Neural cell (in vitro differentiated cells): ENCODE measurements at regions not wholly inside any gene's neighbourhood (a gene's known extent, or its start where the extent isn't known, plus 50 kb on each side); places are given as distances from the start of the nearest gene placed in this dataset.

Experiments used
- H2AFZ ChIP-seq: fragments of 200-600, 300-800 bp; sonication (generic), shearing (Covaris generic); 2 replicates; pipeline ENCODE4 v1.6.0; 2014; ENCODE audit warnings: low read depth, mild to moderate bottlenecking, antibody characterized with exemption, low read length, moderate library complexity
- H3F3A ChIP-seq: fragments of 200-600 bp; shearing (Covaris generic); 2 replicates; pipeline ENCODE4 v1.6.1; 2016; ENCODE audit warnings: mild to moderate bottlenecking, moderate library complexity, mixed read lengths, antibody characterized with exemption, low read length; ENCODE audit not compliant: insufficient read depth, poor library complexity, severe bottlenecking
- H3K27ac ChIP-seq: fragments of 200-600, 300-800 bp; sonication (generic), shearing (Covaris generic); 2 replicates; pipeline ENCODE4 v1.5.1; 2014; ENCODE audit warnings: mild to moderate bottlenecking, low read length, moderate library complexity
- H3K27me3 ChIP-seq: fragments of 300-800, 200-600 bp; sonication (generic), shearing (Covaris generic); 2 replicates; pipeline ENCODE4 v1.6.0; 2014; ENCODE audit warnings: mild to moderate bottlenecking, low read depth, low read length, moderate library complexity; ENCODE audit not compliant: insufficient read depth
- H3K36me3 ChIP-seq: fragments of 300-800, 200-600 bp; sonication (generic), shearing (Covaris generic); 2 replicates; pipeline ENCODE4 v1.5.1; 2014; ENCODE audit warnings: mild to moderate bottlenecking, antibody characterized with exemption, low read length, moderate library complexity; ENCODE audit not compliant: insufficient read depth
- H3K4me2 ChIP-seq: fragments of 300-800, 200-600 bp; sonication (generic), shearing (Covaris generic); 2 replicates; pipeline ENCODE4 v1.6.0; 2014; ENCODE audit warnings: mild to moderate bottlenecking, low read length
- H3K4me3 ChIP-seq: fragments of 300-800, 200-600 bp; sonication (generic), shearing (Covaris generic); 2 replicates; pipeline ENCODE4 v1.5.1; 2014; ENCODE audit warnings: mild to moderate bottlenecking, low read length, moderate library complexity
- H3K79me2 ChIP-seq: fragments of 200-600 bp; shearing (Covaris generic); replicated peaks from 2 replicates; pipeline ENCODE4 v1.6.0; 2014; ENCODE audit warnings: mild to moderate bottlenecking, low read length, moderate library complexity; ENCODE audit not compliant: insufficient read depth
- H3K9ac ChIP-seq: fragments of 300-800, 200-600 bp; sonication (generic), shearing (Covaris generic); 2 replicates; pipeline ENCODE4 v1.6.1; 2016; ENCODE audit warnings: mild to moderate bottlenecking, low read length, mixed read lengths
- H3K9me2 ChIP-seq: fragments of 200-600 bp; shearing (Covaris generic); 2 replicates; pipeline ENCODE4 v1.6.1; 2016; ENCODE audit warnings: mild to moderate bottlenecking, low read length, mixed read lengths; ENCODE audit not compliant: insufficient read depth
- H3K9me3 ChIP-seq: fragments of 200-600, 300-800 bp; sonication (generic), shearing (Covaris generic); 2 replicates; pipeline ENCODE4 v1.6.1; 2016; ENCODE audit warnings: mild to moderate bottlenecking, mixed run types, low read length, moderate library complexity, mixed read lengths
- H4K20me1 ChIP-seq: fragments of 200-600 bp; shearing (Covaris generic); 2 replicates; pipeline ENCODE4 v1.6.1; 2016; ENCODE audit warnings: mild to moderate bottlenecking, mixed run types; ENCODE audit not compliant: insufficient read depth
- CTCF ChIP-seq: fragments of 450-650 bp; IDR thresholded peaks from 2 replicates; pipeline ENCODE4 v1.5.1; 2014; ENCODE audit warnings: antibody characterized with exemption, mild to moderate bottlenecking, moderate library complexity; ENCODE audit not compliant: poor library complexity, severe bottlenecking
- EP300 ChIP-seq: fragments of 450-650 bp; conservative IDR thresholded peaks from 2 replicates; pipeline ENCODE4 v1.6.1; 2014; ENCODE audit warnings: antibody characterized with exemption, mild to moderate bottlenecking, moderate library complexity; ENCODE audit not compliant: poor library complexity, severe bottlenecking
- EZH2 ChIP-seq: fragments of 200-600, 300-800 bp; shearing (Covaris generic), sonication (generic); IDR thresholded peaks from 2 replicates; pipeline ENCODE4 v1.6.1; 2014; ENCODE audit warnings: antibody characterized with exemption, low read length, borderline replicate concordance, mild to moderate bottlenecking; ENCODE audit not compliant: insufficient read depth, poor library complexity, severe bottlenecking
- MXI1 ChIP-seq: fragments of 450-650 bp; conservative IDR thresholded peaks from 2 replicates; pipeline ENCODE4 v1.6.1; 2014; ENCODE audit warnings: antibody characterized with exemption, mild to moderate bottlenecking; ENCODE audit not compliant: poor library complexity, severe bottlenecking
- POLR2AphosphoS5 ChIP-seq: IDR thresholded peaks from 2 replicates; pipeline ENCODE4 v1.6.1; 2012
- RAD21 ChIP-seq: fragments of 450-650 bp; conservative IDR thresholded peaks from 2 replicates; pipeline ENCODE4 v1.6.1; 2014; ENCODE audit warnings: antibody characterized with exemption, mild to moderate bottlenecking, moderate library complexity
- REST ChIP-seq: IDR thresholded peaks from 2 replicates; pipeline ENCODE4 v1.6.1; 2012; ENCODE audit warnings: borderline replicate concordance
- SMC3 ChIP-seq: fragments of 450-650 bp; conservative IDR thresholded peaks from 2 replicates; pipeline ENCODE4 v1.6.1; 2014; ENCODE audit warnings: antibody characterized with exemption, mild to moderate bottlenecking, moderate library complexity; ENCODE audit not compliant: poor library complexity
- TAF1 ChIP-seq: IDR thresholded peaks from 2 replicates; pipeline ENCODE4 v1.6.1; 2012; ENCODE audit warnings: low read depth

GRCh38 chr4:65825116-65825753, 154.9 kb upstream of the EPHA5 start:
- Histone ChIP-seq H3K9ac (no peak overlapping the region), H3K27me3 (no peaks in the 10 kb centered on the region), H3K9me2 (no peaks in the 10 kb centered on the region), H3K4me3 (no peak overlapping the region), H3F3A (no peaks in the 10 kb centered on the region), H3K9me3 (no peaks in the 10 kb centered on the region), H3K27ac (no peak overlapping the region), H4K20me1 (no peaks in the 10 kb centered on the region), H3K36me3 (no peaks in the 10 kb centered on the region), H3K79me2 (no peaks in the 10 kb centered on the region), H2AFZ (no peak overlapping the region), H3K4me2 (no peak overlapping the region)
- TF ChIP-seq MXI1 = no peak
- no peak for TF ChIP-seq EZH2
- TF ChIP-seq REST = no peak
- no peak for TF ChIP-seq CTCF
- no peak for TF ChIP-seq EP300
- no peak for TF ChIP-seq TAF1
- TF ChIP-seq RAD21 = no peak
- no peak for TF ChIP-seq SMC3
- TF ChIP-seq POLR2AphosphoS5 = no peak

GRCh38 chr4:65819192-65819591, 148.9 kb upstream of the EPHA5 start:
- Histone ChIP-seq H3K9ac (no peak overlapping the region), H3K27ac (no peak overlapping the region), H3K4me3 (no peak overlapping the region), H3K4me2 (no peak overlapping the region), H4K20me1 (no peaks in the 10 kb centered on the region), H3K36me3 (no peaks in the 10 kb centered on the region), H3F3A (no peaks in the 10 kb centered on the region), H3K9me2 (no peaks in the 10 kb centered on the region), H3K79me2 (no peaks in the 10 kb centered on the region), H2AFZ (no peak overlapping the region), H3K27me3 (no peaks in the 10 kb centered on the region), H3K9me3 (no peaks in the 10 kb centered on the region)
- TF ChIP-seq EP300 = no peak
- no peak for TF ChIP-seq SMC3
- TF ChIP-seq RAD21 = no peak
- no peak for TF ChIP-seq EZH2
- no peak for TF ChIP-seq CTCF
- TF ChIP-seq MXI1 = no peak
- TF ChIP-seq TAF1 = no peak
- TF ChIP-seq POLR2AphosphoS5 = no peak
- no peak for TF ChIP-seq REST
